Smooth muscle cell (in vitro differentiated cells): ENCODE measurements at regions not wholly inside any gene's neighbourhood (a gene's known extent, or its start where the extent isn't known, plus 50 kb on each side); places are given as distances from the start of the nearest gene placed in this dataset.

Source experiments
- DNase-seq: peaks from one replicate; lab custom pipeline; 2025; ENCODE audit not compliant: unreplicated experiment; lab: John Stamatoyannopoulos, UW
- H2AFZ ChIP-seq: fragments of 200-600 bp; sonication (generic); 2 replicates; pipeline ENCODE4 v1.6.0; 2016; ENCODE audit warnings: antibody characterized with exemption, low read depth, mild to moderate bottlenecking
- H3F3A ChIP-seq: fragments of 200-600 bp; sonication (generic); 2 replicates; pipeline ENCODE4 v1.6.0; 2017; ENCODE audit warnings: antibody characterized with exemption, low read depth
- H3K27ac ChIP-seq: fragments of 200-600 bp; sonication (generic); 2 replicates; pipeline ENCODE4 v1.5.1; 2016; ENCODE audit warnings: low read depth, mild to moderate bottlenecking
- H3K27me3 ChIP-seq: fragments of 200-600 bp; sonication (generic); 2 replicates; pipeline ENCODE4 v1.6.1; 2016; ENCODE audit warnings: low read depth, mild to moderate bottlenecking
- H3K36me3 ChIP-seq: fragments of 200-600 bp; sonication (generic); 2 replicates; pipeline ENCODE4 v1.5.1; 2016; ENCODE audit warnings: low read depth
- H3K4me1 ChIP-seq: fragments of 200-600 bp; sonication (generic); 2 replicates; pipeline ENCODE4 v1.5.1; 2016; ENCODE audit warnings: low read depth
- H3K4me2 ChIP-seq: fragments of 200-600 bp; sonication (generic); 2 replicates; pipeline ENCODE4 v1.6.0; 2016; ENCODE audit warnings: mild to moderate bottlenecking
- H3K4me3 ChIP-seq: fragments of 200-600 bp; sonication (generic); 2 replicates; pipeline ENCODE4 v1.5.1; 2016; ENCODE audit warnings: mild to moderate bottlenecking
- H3K79me2 ChIP-seq: fragments of 200-600 bp; sonication (generic); 2 replicates; pipeline ENCODE4 v1.6.0; 2016; ENCODE audit warnings: low read depth, mild to moderate bottlenecking
- H3K9ac ChIP-seq: fragments of 200-600 bp; sonication (generic); 2 replicates; pipeline ENCODE4 v1.6.0; 2016; ENCODE audit warnings: low read depth
- H3K9me3 ChIP-seq: fragments of 200-600 bp; sonication (generic); replicated peaks from 2 replicates; pipeline ENCODE4 v1.5.1; 2016; ENCODE audit warnings: low read depth
- H4K20me1 ChIP-seq: fragments of 200-600 bp; sonication (generic); 2 replicates; pipeline ENCODE4 v1.6.0; 2016; ENCODE audit warnings: low read depth
- WGBS: methylation state at CpG from one replicate; pipeline ENCODE4 v1.1.7; 2016; ENCODE audit warnings: low lambda C conversion rate; 5-methylcytosine and 5-hydroxymethylcytosine counted together
- TF ChIP-seq, protein P1 (sequence below): fragments of 200-600 bp; sonication (generic); IDR thresholded peaks from 2 replicates; pipeline ENCODE4 v1.5.1; 2017; ENCODE audit warnings: borderline replicate concordance, mild to moderate bottlenecking, antibody characterized with exemption; ENCODE audit not compliant: insufficient read depth, poor library complexity, severe bottlenecking

GRCh38 chr11:17157761-17158160 lies 50.0 kb downstream of the PIK3C2A start:
- Histone ChIP-seq H3K9me3 (no peaks in the 10 kb centered on the region), H3F3A (no peaks in the 10 kb centered on the region), H3K4me1 (no peaks in the 10 kb centered on the region), H3K36me3 (peaks cover 5% of the 10 kb centered on the region), H3K79me2 (peaks cover 62% of the 10 kb centered on the region), H3K4me3 (no peak overlapping the region), H2AFZ (no peak overlapping the region), H3K4me2 (no peak overlapping the region), H3K27ac (no peak overlapping the region), H4K20me1 (peaks cover 95% of the 10 kb centered on the region), H3K27me3 (no peaks in the 10 kb centered on the region), H3K9ac (no peak overlapping the region)
- TF ChIP-seq, protein P1, sequence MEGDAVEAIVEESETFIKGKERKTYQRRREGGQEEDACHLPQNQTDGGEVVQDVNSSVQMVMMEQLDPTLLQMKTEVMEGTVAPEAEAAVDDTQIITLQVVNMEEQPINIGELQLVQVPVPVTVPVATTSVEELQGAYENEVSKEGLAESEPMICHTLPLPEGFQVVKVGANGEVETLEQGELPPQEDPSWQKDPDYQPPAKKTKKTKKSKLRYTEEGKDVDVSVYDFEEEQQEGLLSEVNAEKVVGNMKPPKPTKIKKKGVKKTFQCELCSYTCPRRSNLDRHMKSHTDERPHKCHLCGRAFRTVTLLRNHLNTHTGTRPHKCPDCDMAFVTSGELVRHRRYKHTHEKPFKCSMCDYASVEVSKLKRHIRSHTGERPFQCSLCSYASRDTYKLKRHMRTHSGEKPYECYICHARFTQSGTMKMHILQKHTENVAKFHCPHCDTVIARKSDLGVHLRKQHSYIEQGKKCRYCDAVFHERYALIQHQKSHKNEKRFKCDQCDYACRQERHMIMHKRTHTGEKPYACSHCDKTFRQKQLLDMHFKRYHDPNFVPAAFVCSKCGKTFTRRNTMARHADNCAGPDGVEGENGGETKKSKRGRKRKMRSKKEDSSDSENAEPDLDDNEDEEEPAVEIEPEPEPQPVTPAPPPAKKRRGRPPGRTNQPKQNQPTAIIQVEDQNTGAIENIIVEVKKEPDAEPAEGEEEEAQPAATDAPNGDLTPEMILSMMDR, result no peak
- DNase-seq, result no peak
- WGBS, result 96% methylated on average over 4 of the region's 4 CpGs

DNA sequence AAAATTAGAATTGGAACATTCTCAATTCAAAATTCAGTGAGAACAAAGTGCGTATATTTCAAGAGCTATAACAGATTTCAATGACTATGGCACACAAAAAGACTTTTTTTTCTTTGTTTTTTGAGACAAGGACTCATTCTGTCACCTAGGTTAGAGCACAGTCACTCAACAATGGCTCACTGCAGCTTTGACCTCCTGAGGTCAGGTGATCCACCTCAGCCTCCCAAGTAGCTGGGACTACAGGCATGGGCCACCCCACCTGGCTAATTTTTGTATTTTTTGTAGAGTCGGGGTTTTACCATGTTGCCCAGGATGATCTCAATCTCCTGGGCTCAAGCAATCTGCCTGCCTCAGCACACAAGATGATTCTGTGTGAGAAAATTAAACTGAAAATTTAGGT lies 51.5 kb downstream of the PIK3C2A start:
- no peaks in the 10 kb centered on the region for H3K27me3 ChIP-seq
- H3K4me3 ChIP-seq, result no peak overlapping the region
- peaks cover 56% of the 10 kb centered on the region for H3K79me2 ChIP-seq
- peaks cover 5% of the 10 kb centered on the region for H3K36me3 ChIP-seq
- H2AFZ ChIP-seq, result no peak overlapping the region
- TF ChIP-seq, protein P1, result no peak
- no peak overlapping the region for H3K27ac ChIP-seq
- WGBS, result 95% methylated on average over 2 of the region's 2 CpGs
- H3K4me2 ChIP-seq, result no peak overlapping the region
- H3F3A ChIP-seq, result no peaks in the 10 kb centered on the region
- no peak for DNase-seq
- H3K9ac ChIP-seq, result no peak overlapping the region
- H4K20me1 ChIP-seq, result peaks cover 87% of the 10 kb centered on the region
- no peaks in the 10 kb centered on the region for H3K4me1 ChIP-seq
- H3K9me3 ChIP-seq, result no peaks in the 10 kb centered on the region

- no peaks in the 10 kb centered on the region for H3K9me3 ChIP-seq
- H3K4me3 ChIP-seq, result no peak overlapping the region
- no peak overlapping the region for H3K9ac ChIP-seq
- peaks cover 80% of the 10 kb centered on the region for H4K20me1 ChIP-seq
- no peaks in the 10 kb centered on the region for H3F3A ChIP-seq
- H3K4me1 ChIP-seq, result no peaks in the 10 kb centered on the region
- no peak overlapping the region for H3K27ac ChIP-seq
- peaks cover 5% of the 10 kb centered on the region for H3K36me3 ChIP-seq
- WGBS, result 100% methylated on average over 1 of the region's 1 CpG
- TF ChIP-seq, protein P1, result no peak
- H3K27me3 ChIP-seq, result no peaks in the 10 kb centered on the region
- H3K4me2 ChIP-seq, result no peak overlapping the region
- DNase-seq, result no peak
- H2AFZ ChIP-seq, result no peak overlapping the region
- peaks cover 41% of the 10 kb centered on the region for H3K79me2 ChIP-seq
Measured at GRCh38 chr11:17154409-17155159, 53.2 kb downstream of the PIK3C2A start.

- no peak overlapping the region for H3K4me2 ChIP-seq
- DNase-seq, result no peak
- WGBS, result 95% methylated on average over 2 of the region's 2 CpGs
- peaks cover 72% of the 10 kb centered on the region for H4K20me1 ChIP-seq
- no peak overlapping the region for H3K27ac ChIP-seq
- TF ChIP-seq, protein P1, result no peak
- no peak overlapping the region for H2AFZ ChIP-seq
- H3K79me2 ChIP-seq, result peaks cover 40% of the 10 kb centered on the region
- peaks cover 5% of the 10 kb centered on the region for H3K36me3 ChIP-seq
- no peak overlapping the region for H3K4me3 ChIP-seq
- H3K4me1 ChIP-seq, result no peaks in the 10 kb centered on the region
- H3F3A ChIP-seq, result no peaks in the 10 kb centered on the region
- H3K9me3 ChIP-seq, result no peaks in the 10 kb centered on the region
- no peaks in the 10 kb centered on the region for H3K27me3 ChIP-seq
- H3K9ac ChIP-seq, result no peak overlapping the region
Measured at GRCh38 chr11:17153757-17154156, 54.0 kb downstream of the PIK3C2A start.
